GM19239 (cell line): ENCODE measurements at regions not wholly inside any gene's neighbourhood (a gene's known extent, or its start where the extent isn't known, plus 50 kb on each side); places are given as distances from the start of the nearest gene placed in this dataset.

ENCODE experiments used
- DNase-seq: peaks from one replicate; pipeline ENCODE4 v3.0.0; 2011; ENCODE audit warnings: low spot score; ENCODE audit not compliant: insufficient read length
- FAIRE-seq: peaks from 2 replicates; lab custom pipeline; 2011; peaks lifted over from hg19 to GRCh38; lab: Jason Lieb, UNC

- no peak for FAIRE-seq
- no peak for DNase-seq
Observed at GRCh38 chr5:125106881-125107280, 360.4 kb upstream of the ZNF608 start.

GRCh38 chr5:125109293-125109692 is 362.9 kb upstream of the ZNF608 start:
- DNase-seq (no peak), FAIRE-seq (no peak)

GRCh38 chr5:125109816-125110215 is 363.4 kb upstream of the ZNF608 start:
- FAIRE-seq = no peak
- DNase-seq = no peak

- FAIRE-seq = no peak
- DNase-seq = no peak
Observed at GRCh38 chr5:125112196-125112595, 365.8 kb upstream of the ZNF608 start.

- DNase-seq (no peak), FAIRE-seq (no peak)
Observed at GRCh38 chr5:125113328-125113727, 366.9 kb upstream of the ZNF608 start.

- no peak for DNase-seq
- FAIRE-seq = no peak
Observed at GRCh38 chr5:125115195-125115525, 368.7 kb upstream of the ZNF608 start.

GRCh38 chr5:125117566-125117965 is 371.1 kb upstream of the ZNF608 start:
- DNase-seq = no peak
- no peak for FAIRE-seq

- no peak for FAIRE-seq
Observed at GRCh38 chr5:125120012-125120411, 373.6 kb upstream of the ZNF608 start.

GRCh38 chr5:125125031-125125823 is 378.8 kb upstream of the ZNF608 start:
- DNase-seq (no peak), FAIRE-seq (no peak)

More at GRCh38 chr5:125120012-125120411, 373.6 kb upstream of the ZNF608 start:
- DNase-seq = no peak

- no peak for FAIRE-seq
- no peak for DNase-seq
Observed at GRCh38 chr5:125126050-125126449, 379.6 kb upstream of the ZNF608 start.

- FAIRE-seq (no peak), DNase-seq (no peak)
Observed at GRCh38 chr5:125129151-125129806, 382.8 kb upstream of the ZNF608 start.

GRCh38 chr5:125130591-125130990 is 384.2 kb upstream of the ZNF608 start:
- DNase-seq (no peak), FAIRE-seq (no peak)

- FAIRE-seq = no peak
- no peak for DNase-seq
Observed at GRCh38 chr5:125134216-125135081, 388.0 kb upstream of the ZNF608 start.

- DNase-seq = no peak
- no peak for FAIRE-seq
Observed at GRCh38 chr5:125137535-125137934, 391.1 kb upstream of the ZNF608 start.

GRCh38 chr5:125138266-125138665 is 391.8 kb upstream of the ZNF608 start:
- DNase-seq = no peak
- no peak for FAIRE-seq

- DNase-seq (no peak), FAIRE-seq (no peak)
Observed at GRCh38 chr5:125139590-125139989, 393.2 kb upstream of the ZNF608 start.

GRCh38 chr5:125140220-125140619 is 393.8 kb upstream of the ZNF608 start:
- no peak for FAIRE-seq
- DNase-seq = no peak

GRCh38 chr5:125140855-125141254 is 394.4 kb upstream of the ZNF608 start:
- FAIRE-seq (no peak), DNase-seq (no peak)

GRCh38 chr5:125142458-125142857 is 396.0 kb upstream of the ZNF608 start:
- FAIRE-seq = no peak
- no peak for DNase-seq

- DNase-seq (no peak), FAIRE-seq (no peak)
Observed at GRCh38 chr5:125143011-125143410, 396.6 kb upstream of the ZNF608 start.

- no peak for FAIRE-seq
- DNase-seq = no peak
Observed at GRCh38 chr5:125148076-125148475, 401.6 kb upstream of the ZNF608 start.
